K562 (cell line): ENCODE measurements at regions not wholly inside any gene's neighbourhood (a gene's known extent, or its start where the extent isn't known, plus 50 kb on each side); places are given as distances from the start of the nearest gene placed in this dataset.

ENCODE experiments used
- FOSL1 ChIP-seq: fragments of 200-800 bp; sonication (Bioruptor generic); conservative IDR thresholded peaks from 2 replicates; pipeline ENCODE4 v1.6.1; 2016; ENCODE audit warnings: missing genetic modification characterization, missing compliant biosample characterization
- FOXK1 ChIP-seq: sonication (generic); formaldehyde crosslinking; IDR thresholded peaks from 2 replicates; pipeline ENCODE4 v1.8.0; 2022; ENCODE audit warnings: missing genetic modification reagents, mild to moderate bottlenecking, borderline replicate concordance
- RBM14 ChIP-seq: fragments of 200-400 bp; formaldehyde crosslinking; IDR thresholded peaks from 2 replicates; pipeline ENCODE4 v1.6.1; 2018; ENCODE audit warnings: low read depth, mild to moderate bottlenecking, low read length, moderate library complexity, borderline replicate concordance; ENCODE audit not compliant: insufficient read depth
- TF ChIP-seq, protein P1 (sequence below): sonication (generic); formaldehyde crosslinking; IDR thresholded peaks from 2 replicates; pipeline ENCODE4 v1.8.0; 2022; ENCODE audit warnings: mild to moderate bottlenecking, low read depth, missing genetic modification reagents

DNA sequence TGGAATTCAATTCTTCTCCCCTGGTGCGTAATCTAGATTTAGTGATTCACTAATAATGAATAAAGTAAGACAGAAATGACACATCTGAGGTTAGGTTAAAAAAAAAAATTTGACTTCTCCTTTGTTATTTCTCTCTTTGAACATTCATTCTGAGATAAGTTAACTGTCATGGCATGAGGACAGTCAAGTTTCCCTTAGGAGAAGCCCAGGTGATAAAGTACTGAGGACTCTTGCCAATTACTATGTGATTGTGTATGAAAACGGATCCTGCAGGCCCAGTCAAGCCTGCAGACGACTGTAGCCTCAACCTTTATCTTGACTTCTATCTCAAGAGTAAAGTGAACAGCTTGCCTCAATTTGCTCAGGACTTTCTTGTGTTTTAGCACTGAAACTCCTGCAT, 293.2 kb downstream of the PRR32 start:
- TF ChIP-seq RBM14 (no peak), FOSL1 (no peak), FOXK1 (no peak)
- TF ChIP-seq, protein P1, sequence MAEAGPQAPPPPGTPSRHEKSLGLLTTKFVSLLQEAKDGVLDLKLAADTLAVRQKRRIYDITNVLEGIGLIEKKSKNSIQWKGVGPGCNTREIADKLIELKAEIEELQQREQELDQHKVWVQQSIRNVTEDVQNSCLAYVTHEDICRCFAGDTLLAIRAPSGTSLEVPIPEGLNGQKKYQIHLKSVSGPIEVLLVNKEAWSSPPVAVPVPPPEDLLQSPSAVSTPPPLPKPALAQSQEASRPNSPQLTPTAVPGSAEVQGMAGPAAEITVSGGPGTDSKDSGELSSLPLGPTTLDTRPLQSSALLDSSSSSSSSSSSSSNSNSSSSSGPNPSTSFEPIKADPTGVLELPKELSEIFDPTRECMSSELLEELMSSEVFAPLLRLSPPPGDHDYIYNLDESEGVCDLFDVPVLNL (CRISPR knock-in tag), result no peak
